NCI-H2107 (cell line): ENCODE measurements at regions not wholly inside any gene's neighbourhood (a gene's known extent, or its start where the extent isn't known, plus 50 kb on each side); places are given as distances from the start of the nearest gene placed in this dataset.
"Not testable (repeated sequence)": the region's sequence is repeated elsewhere in the genome, so short reads cannot be mapped to it uniquely, and the experiment has no call there.

Experiments used
- DNase-seq: peaks from one replicate; lab custom pipeline; 2025; lab: John Stamatoyannopoulos, UW

DNA sequence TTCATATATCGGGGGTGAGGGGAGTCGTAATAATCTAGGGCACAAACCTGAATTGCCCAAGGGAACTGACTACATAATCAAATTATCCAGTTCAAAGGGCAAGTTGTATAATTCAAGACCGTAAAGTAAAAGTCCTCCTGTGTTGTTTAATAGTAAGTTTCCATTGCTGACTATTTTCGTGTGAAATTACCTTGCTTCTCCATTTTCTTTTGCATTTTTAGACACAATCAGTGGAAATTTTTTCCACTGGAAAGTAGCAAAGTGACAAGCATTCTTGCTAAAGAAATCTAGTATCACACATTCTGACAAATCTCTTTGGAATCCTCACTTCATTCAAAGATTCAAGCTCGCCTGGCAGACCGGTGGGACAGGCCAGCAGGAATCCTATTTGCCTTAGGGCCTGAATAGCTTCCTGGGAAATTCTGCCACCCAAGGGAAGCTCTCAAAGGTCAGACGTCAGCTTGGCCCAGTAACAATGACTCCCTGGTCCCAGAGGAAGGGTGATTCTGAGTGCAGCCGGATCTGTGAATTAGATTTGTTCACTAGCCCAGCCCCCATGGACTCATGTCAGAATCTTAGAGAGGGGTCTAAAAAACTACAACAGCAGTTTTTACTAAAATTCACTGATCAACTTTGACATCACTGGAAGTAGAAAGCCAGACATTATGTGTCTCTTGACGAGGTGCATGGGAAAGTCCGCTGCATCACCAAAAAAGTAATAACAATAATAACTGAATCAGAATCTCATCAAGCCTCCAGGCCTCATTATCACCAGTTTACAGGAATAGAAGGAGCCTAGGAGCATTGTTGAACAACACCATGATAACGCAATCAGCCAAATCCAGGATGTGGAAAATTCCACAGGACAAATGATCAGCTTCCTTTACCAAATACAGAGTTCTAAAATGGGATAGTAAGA, 161.0 kb downstream of the SKIDA1 start:
- no peak for DNase-seq

GRCh38 chr10:21363731-21364104, 161.8 kb downstream of the SKIDA1 start:
- no peak for DNase-seq

- no peak for DNase-seq
These were observed 162.3 kb downstream of the SKIDA1 start for GRCh38 chr10:21363092-21363730.

GRCh38 chr10:21359202-21359601, 166.3 kb downstream of the SKIDA1 start:
- DNase-seq: no peak

- DNase-seq: no peak
These were observed 169.9 kb downstream of the SKIDA1 start for GRCh38 chr10:21355591-21356011.

- no peak for DNase-seq
These were observed 172.6 kb downstream of the SKIDA1 start for GRCh38 chr10:21352886-21353285.

DNA sequence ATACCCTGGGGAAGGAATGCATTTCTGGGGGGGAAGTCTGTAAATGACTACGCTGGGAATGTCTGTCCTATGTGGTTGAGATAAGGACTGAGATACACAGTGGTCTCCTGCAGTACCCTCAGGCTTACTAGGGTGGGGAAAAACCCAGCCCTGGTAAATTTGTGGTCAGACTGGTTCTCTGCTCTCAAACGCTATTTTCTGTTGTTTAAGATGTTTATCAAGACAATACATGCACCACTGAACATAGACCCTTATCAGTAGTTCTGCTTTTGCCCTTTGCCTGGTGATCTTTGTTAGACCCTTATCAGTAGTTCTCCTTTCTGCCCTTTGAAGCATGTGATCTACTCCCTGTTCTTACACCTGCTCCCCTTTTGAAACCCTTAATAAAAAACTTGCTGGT, 173.9 kb downstream of the SKIDA1 start:
- DNase-seq: not testable (repeated sequence)

GRCh38 chr10:21349912-21350286, 175.6 kb downstream of the SKIDA1 start:
- no peak for DNase-seq

DNA sequence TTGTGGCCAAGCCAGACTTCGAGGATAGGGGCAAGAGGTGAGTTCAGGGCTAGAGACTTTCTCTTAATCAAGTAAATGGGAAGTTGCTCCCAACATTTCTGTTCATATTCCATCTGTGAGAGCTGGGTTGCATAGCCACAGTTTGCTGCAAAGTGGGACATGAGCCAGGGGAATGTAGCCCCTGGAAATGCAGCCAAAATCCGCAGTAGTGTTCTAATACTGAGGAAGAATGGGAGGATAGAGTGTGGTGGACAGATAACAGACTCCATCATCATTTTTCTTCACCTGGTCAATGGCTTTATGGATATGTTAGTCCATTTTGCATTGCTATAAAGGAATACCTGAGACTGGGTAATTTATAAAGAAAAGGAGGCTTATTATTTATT, 177.7 kb downstream of the SKIDA1 start:
- no peak for DNase-seq

GRCh38 chr10:21347043-21347784, 178.3 kb downstream of the SKIDA1 start:
- DNase-seq: no peak

DNA sequence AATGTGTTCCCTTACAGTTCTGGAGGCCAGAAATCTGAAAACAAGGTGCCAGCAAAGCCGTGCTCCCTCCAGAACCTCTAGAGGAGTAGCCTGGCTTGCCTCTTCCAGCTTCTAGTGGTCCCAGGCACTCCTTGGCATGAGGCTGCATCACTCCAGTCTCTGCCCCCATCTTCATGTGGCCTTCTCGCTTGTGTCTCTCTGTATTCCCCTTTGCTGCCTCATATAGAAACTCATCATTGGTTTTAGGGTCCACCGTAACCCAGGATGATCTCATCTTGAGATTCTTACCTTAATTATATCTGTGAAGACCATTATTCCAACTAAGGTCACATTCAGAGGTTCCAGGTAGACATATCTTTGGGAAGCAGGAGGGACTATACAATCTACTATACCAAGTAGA, 182.4 kb downstream of the SKIDA1 start:
- no peak for DNase-seq

GRCh38 chr10:21342499-21342898, 183.0 kb downstream of the SKIDA1 start:
- DNase-seq: not testable (repeated sequence)

DNA sequence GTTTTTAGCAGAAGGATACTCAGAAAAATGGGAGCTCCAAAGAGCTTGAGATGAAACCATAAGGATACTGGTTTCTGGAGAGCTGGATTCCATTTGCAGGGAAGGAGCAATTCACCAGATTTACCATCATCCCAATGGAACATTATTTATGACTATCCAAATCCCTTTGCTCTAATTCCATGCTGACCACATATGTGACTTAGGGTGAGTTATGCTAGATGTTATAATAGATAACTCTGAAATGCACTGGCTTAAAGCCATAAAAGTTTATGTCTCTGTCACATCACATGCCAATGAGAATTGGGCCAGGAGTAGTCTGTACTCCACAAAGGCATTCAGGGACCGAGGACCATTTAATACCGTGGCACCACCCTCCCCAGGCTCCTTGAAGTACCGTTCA, 185.2 kb downstream of the SKIDA1 start:
- DNase-seq: no peak

DNA sequence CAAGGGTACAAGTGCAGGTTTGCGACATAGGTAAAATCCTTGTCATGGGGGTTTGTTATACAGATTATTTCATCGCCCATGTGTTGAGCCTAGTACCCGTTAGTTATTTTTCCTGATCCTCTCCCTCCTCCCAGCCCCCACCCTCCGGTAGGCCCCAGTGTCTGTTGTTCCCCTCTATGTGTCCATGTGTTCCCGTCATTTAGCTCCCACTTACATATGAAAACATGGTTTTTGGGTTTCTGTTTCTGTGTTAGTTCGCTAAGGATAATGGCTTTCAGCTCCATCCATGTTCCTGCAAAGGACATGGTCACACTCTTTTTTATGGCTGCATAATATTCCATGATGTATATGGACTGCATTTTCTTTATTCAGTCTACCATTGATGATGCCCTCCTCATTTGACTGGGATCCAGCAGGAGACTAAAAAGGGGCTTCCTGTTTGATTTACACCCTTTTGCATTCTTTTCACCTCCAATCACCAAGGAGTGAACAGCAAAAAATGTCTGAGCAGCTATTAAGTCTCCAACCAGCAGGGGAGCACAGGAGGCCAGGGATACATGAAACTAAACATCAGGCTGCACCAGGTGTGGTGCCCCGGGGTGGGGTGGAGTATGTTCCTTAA, 188.2 kb downstream of the SKIDA1 start:
- no peak for DNase-seq

- no peak for DNase-seq
These were observed 188.9 kb downstream of the SKIDA1 start for GRCh38 chr10:21336476-21337170.

DNA sequence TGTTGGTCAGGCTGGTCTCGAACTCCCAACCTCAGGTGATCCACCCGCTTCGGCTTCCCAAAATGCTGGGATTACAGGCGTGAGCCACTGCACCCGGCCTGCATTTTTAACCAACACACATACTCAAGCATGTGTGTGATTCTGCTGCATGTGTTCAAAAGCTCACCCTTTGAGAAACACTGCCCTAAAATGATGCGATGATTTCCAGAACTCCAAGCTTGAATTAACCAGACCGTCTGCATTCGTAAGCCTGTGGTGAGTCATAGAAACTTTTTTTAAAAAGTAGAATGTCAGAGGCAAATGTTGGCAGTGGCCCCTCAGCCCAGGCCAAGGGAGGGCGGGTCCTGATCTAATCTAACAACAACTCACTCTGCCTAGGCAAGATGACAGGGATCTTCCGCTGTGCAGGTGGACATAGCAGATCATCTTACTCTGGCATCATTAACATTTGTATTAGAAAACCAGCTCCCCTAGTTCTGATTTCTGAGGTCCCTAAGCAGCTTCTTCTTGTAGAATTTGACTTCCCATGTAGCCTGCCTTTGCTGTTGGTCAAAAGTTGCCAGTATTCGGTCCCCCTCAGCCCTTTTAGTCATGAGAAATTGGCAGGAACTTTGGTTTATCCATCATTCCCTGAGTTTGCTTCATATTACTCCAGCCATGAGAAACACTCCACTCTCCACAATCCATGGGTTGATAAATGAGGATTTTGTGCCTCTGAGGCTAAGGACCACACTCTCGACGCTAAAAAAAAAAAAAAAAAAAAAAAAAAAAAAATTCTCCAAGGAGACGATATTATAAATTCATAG, 190.4 kb downstream of the SKIDA1 start:
- DNase-seq: no peak

DNA sequence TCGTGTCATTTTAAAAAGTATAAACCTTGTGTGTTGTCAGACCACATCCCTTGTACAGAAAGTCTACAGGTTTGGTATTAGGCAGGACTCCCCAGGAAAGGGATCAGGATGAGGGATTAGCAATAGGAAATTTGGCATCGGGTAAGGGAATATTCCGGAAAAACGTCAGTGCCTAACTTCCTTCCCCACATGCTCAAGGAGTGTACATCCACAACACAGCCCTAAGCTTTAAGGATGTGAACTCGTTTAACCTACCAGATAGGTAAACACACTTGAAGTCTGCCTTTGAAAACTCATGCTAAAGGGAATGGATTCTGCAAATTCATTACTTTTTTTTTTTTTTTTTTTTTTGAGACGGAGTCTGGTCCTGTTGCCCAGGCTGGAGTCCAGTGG, 194.9 kb downstream of the SKIDA1 start:
- no peak for DNase-seq

- DNase-seq: no peak
These were observed 195.4 kb downstream of the SKIDA1 start for GRCh38 chr10:21329995-21330627.

DNA sequence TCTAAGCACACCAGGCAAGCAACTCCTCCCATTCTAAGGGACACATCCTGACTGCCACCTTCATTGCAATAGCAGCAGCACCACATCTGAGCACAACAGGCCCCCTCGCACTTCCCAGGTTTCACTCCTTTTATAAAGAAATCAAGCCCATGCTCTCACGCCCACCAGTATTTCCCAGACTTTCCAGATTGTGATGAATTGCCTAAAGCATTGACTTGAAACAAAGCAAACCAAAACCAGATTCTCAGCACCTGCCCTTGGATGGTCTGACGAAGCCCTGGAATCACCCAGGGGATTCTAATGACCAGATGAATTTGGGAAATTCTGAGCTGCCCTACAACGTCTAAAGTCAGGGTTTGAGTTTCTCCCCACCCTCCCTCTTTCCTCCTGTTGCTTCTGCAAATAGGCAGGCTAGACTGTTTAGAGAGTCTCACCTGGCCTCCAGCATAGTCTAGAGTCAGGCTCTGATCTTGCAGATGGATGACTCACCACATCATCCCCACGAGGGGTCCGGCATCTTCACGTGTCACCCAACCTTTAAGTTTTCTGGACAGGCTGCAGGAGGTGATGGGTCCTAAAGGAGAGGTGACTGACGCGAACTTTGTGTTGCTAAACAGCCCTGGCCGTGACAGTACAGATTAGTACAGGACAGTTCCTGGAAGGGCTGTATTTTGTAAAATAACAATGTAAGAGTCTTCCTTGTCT, 198.0 kb downstream of the SKIDA1 start:
- DNase-seq: no peak
